HEK293T (cell line): ENCODE measurements at regions not wholly inside any gene's neighbourhood (a gene's known extent, or its start where the extent isn't known, plus 50 kb on each side); places are given as distances from the start of the nearest gene placed in this dataset.

ENCODE experiments used
- CTCF ChIA-PET: fragments of 350-600 bp; formaldehyde crosslinking; extraction: SDS; loops from one replicate; lab custom pipeline; 2021; ENCODE audit warnings: antibody characterized with exemption, inconsistent platforms; lab: Yijun Ruan, JAX
- POLR2A ChIA-PET: fragments of 350-600 bp; formaldehyde crosslinking; extraction: SDS; loops from one replicate; lab custom pipeline; 2020; ENCODE audit warnings: antibody characterized with exemption, inconsistent platforms; lab: Yijun Ruan, JAX
- DNase-seq: peaks from one replicate; pipeline ENCODE4 v3.0.0; 2012; ENCODE audit warnings: mixed read lengths; ENCODE audit errors: extremely low spot score
- ARNT ChIP-seq: fragments of 450-650 bp; IDR thresholded peaks from 2 replicates; pipeline ENCODE4 v1.6.1; 2017; ENCODE audit warnings: mild to moderate bottlenecking
- BHLHE40 ChIP-seq: fragments of 450-650 bp; IDR thresholded peaks from 2 replicates; pipeline ENCODE4 v1.6.1; 2016; ENCODE audit warnings: mild to moderate bottlenecking, moderate library complexity, borderline replicate concordance
- CTBP1 ChIP-seq: fragments of 450-650 bp; IDR thresholded peaks from 2 replicates; pipeline ENCODE4 v1.6.1; 2016; ENCODE audit warnings: borderline replicate concordance
- ELF4 ChIP-seq: fragments of 450-650 bp; IDR thresholded peaks from 2 replicates; pipeline ENCODE4 v1.6.1; 2017; ENCODE audit warnings: antibody characterized with exemption
- FOXA1 ChIP-seq: fragments of 450-650 bp; IDR thresholded peaks from 2 replicates; pipeline ENCODE4 v1.6.1; 2016; ENCODE audit warnings: mild to moderate bottlenecking
- FOXK2 ChIP-seq: fragments of 450-650 bp; IDR thresholded peaks from 2 replicates; pipeline ENCODE4 v1.6.1; 2016; ENCODE audit warnings: mild to moderate bottlenecking
- FOXM1 ChIP-seq: fragments of 450-650 bp; IDR thresholded peaks from 2 replicates; pipeline ENCODE4 v1.6.1; 2017; ENCODE audit warnings: mild to moderate bottlenecking, borderline replicate concordance
- HDGF ChIP-seq: fragments of 450-650 bp; IDR thresholded peaks from 2 replicates; pipeline ENCODE4 v1.6.1; 2017; ENCODE audit warnings: antibody characterized with exemption, borderline replicate concordance
- L3MBTL2 ChIP-seq: fragments of 450-650 bp; conservative IDR thresholded peaks from 2 replicates; pipeline ENCODE4 v1.6.1; 2016; ENCODE audit warnings: mild to moderate bottlenecking
- LEF1 ChIP-seq: fragments of 450-650 bp; IDR thresholded peaks from 2 replicates; pipeline ENCODE4 v1.6.1; 2017; ENCODE audit warnings: mild to moderate bottlenecking, borderline replicate concordance
- NFRKB ChIP-seq: fragments of 450-650 bp; IDR thresholded peaks from 2 replicates; pipeline ENCODE4 v1.6.1; 2016; ENCODE audit warnings: mild to moderate bottlenecking, moderate library complexity
- PKNOX1 ChIP-seq: fragments of 450-650 bp; IDR thresholded peaks from 2 replicates; pipeline ENCODE4 v1.6.1; 2016
- SP1 ChIP-seq: fragments of 450-650 bp; IDR thresholded peaks from 2 replicates; pipeline ENCODE4 v1.6.1; 2017
- SUZ12 ChIP-seq: fragments of 450-650 bp; IDR thresholded peaks from 2 replicates; pipeline ENCODE4 v1.6.1; 2016; ENCODE audit warnings: mild to moderate bottlenecking
- TARDBP ChIP-seq: fragments of 450-650 bp; IDR thresholded peaks from 2 replicates; pipeline ENCODE4 v1.6.1; 2016
- ZNF384 ChIP-seq: fragments of 450-650 bp; IDR thresholded peaks from 2 replicates; pipeline ENCODE4 v1.6.1; 2016

GRCh38 chr2:147779440-147779839, 65.4 kb upstream of the ACVR2A start:
- CTCF ChIA-PET: no interaction called here
- DNase-seq: no peak
- POLR2A ChIA-PET: no interaction called here
- TF ChIP-seq NFRKB (no peak), LEF1 (no peak), L3MBTL2 (no peak), FOXK2 (no peak), SP1 (no peak), FOXM1 (no peak), ELF4 (no peak)

GRCh38 chr2:147777394-147777793, 67.4 kb upstream of the ACVR2A start:
- TF ChIP-seq LEF1 (no peak), BHLHE40 (no peak), ARNT (no peak), CTBP1 (no peak), ZNF384 (no peak), L3MBTL2 (no peak), FOXM1 (no peak)
- POLR2A ChIA-PET: no interaction called here
- CTCF ChIA-PET: no interaction called here

GRCh38 chr2:147774805-147775204, 70.0 kb upstream of the ACVR2A start:
- no peak for TF ChIP-seq FOXK2
- TF ChIP-seq ARNT: no peak
- TF ChIP-seq HDGF: no peak
- TF ChIP-seq ZNF384: no peak
- TF ChIP-seq CTBP1: no peak
- TF ChIP-seq TARDBP: no peak
- no peak for TF ChIP-seq FOXA1
- TF ChIP-seq SP1: no peak
- TF ChIP-seq LEF1: no peak
- no peak for TF ChIP-seq ELF4
- TF ChIP-seq SUZ12: no peak
- no peak for TF ChIP-seq BHLHE40
- TF ChIP-seq FOXM1: no peak
- TF ChIP-seq PKNOX1: no peak
- TF ChIP-seq L3MBTL2: no peak
- TF ChIP-seq NFRKB: no peak
- DNase-seq: no peak
- ChIA-PET CTCF (no interaction called here), POLR2A (no interaction called here)

More at GRCh38 chr2:147777394-147777793, 67.4 kb upstream of the ACVR2A start:
- DNase-seq: no peak

- DNase-seq: no peak
- ChIA-PET POLR2A (no interaction called here), CTCF (interaction anchor here (0.6 kb wide), 1 partner anchor 72 kb away, joined by 4 read pairs; no protein-coding TSS in a partner anchor)
- TF ChIP-seq ARNT (no peak), FOXM1 (no peak), SP1 (no peak), SUZ12 (no peak), CTBP1 (no peak), L3MBTL2 (no peak), PKNOX1 (no peak), FOXK2 (no peak), ELF4 (no peak), ZNF384 (no peak), FOXA1 (no peak), NFRKB (no peak), LEF1 (no peak)
Observed at GRCh38 chr2:147773479-147773878, 71.3 kb upstream of the ACVR2A start.

- ChIA-PET CTCF (no interaction called here), POLR2A (no interaction called here)
- TF ChIP-seq ARNT (no peak), ELF4 (no peak), NFRKB (no peak), LEF1 (no peak), TARDBP (no peak), FOXK2 (no peak), FOXM1 (no peak), ZNF384 (no peak), CTBP1 (no peak), FOXA1 (no peak), SP1 (no peak), HDGF (no peak), PKNOX1 (no peak), L3MBTL2 (no peak), BHLHE40 (no peak), SUZ12 (no peak)
- DNase-seq: no peak
Observed at GRCh38 chr2:147772781-147773180, 72.0 kb upstream of the ACVR2A start.

- DNase-seq: no peak
- CTCF ChIA-PET: no interaction called here
- TF ChIP-seq BHLHE40 (no peak), ZNF384 (no peak), FOXK2 (no peak), HDGF (no peak), SUZ12 (no peak), LEF1 (no peak), CTBP1 (no peak), SP1 (no peak), ELF4 (no peak), FOXA1 (no peak), PKNOX1 (no peak), NFRKB (no peak), TARDBP (no peak), FOXM1 (no peak), L3MBTL2 (no peak), ARNT (no peak)
- POLR2A ChIA-PET: no interaction called here
Observed at GRCh38 chr2:147763861-147764260, 81.0 kb upstream of the ACVR2A start.
